K562 (cell line): ENCODE measurements at regions not wholly inside any gene's neighbourhood (a gene's known extent, or its start where the extent isn't known, plus 50 kb on each side); places are given as distances from the start of the nearest gene placed in this dataset.

Experiments used
- ATAC-seq: fragments of 200-7000 bp; cut with Tn5 transposase; 3 replicates; pipeline ENCODE4 v1.9.1; 2020; ENCODE audit warnings: moderate library complexity
- BruUV-seq: library from RNA; stranded (reverse); fragments of 400-500 nt; replicated peaks from 2 replicates; lab custom pipeline; 2021; lab: Mats Ljungman, UMichigan
- CTCF ChIA-PET: fragments of 300-600 bp; formaldehyde crosslinking; extraction: SDS; loops from one replicate; lab custom pipeline; 2021; ENCODE audit warnings: low intra/inter-chr PET ratio; lab: Yijun Ruan, JAX
- POLR2A ChIA-PET: fragments of 300-600, 350-650 bp; sonication (Branson Sonifier 250); formaldehyde crosslinking; extraction: SDS; loops from one replicate; lab custom pipeline; 2021; ENCODE audit warnings: antibody characterized with exemption, inconsistent platforms; lab: Yijun Ruan, JAX
- DNase-seq, 4 experiments: peaks; one replicate each; pipeline versions ENCODE4 v3.0.0 to v3.0.0-alpha.2; 2011 to 2018; ENCODE audit warnings: low spot score in 3 of 4, mixed read lengths in 3 of 4; ENCODE audit errors: extremely low read depth in 1 of 4
- FAIRE-seq: peaks from 2 replicates; lab custom pipeline; 2011; peaks lifted over from hg19 to GRCh38; lab: Jason Lieb, UNC
- H2AFZ ChIP-seq: 2 replicates; pipeline ENCODE4 v1.6.0; 2011; ENCODE audit warnings: low read depth, low read length, control low read depth, inconsistent platforms
- H3K27ac ChIP-seq: fragments of 200-600 bp; 3 replicates; pipeline ENCODE4 v1.8.0; 2011; ENCODE audit warnings: low read depth, mild to moderate bottlenecking, control low read depth, inconsistent platforms, low read length, moderate library complexity, mixed read lengths; ENCODE audit errors: extremely low read depth
- H3K27me3 ChIP-seq, 2 experiments: fragments of 300-600 bp in 1 of 2; 2 replicates in 1 of 2; 3 replicates in 1 of 2; pipeline versions ENCODE4 v1.6.0 to v1.8.0; 2011; ENCODE audit warnings: inconsistent platforms in 2 of 2, low read length in 2 of 2, mild to moderate bottlenecking in 1 of 2, mixed read lengths in 1 of 2, moderate library complexity in 1 of 2; ENCODE audit not compliant: control insufficient read depth in 2 of 2, insufficient read depth in 2 of 2
- H3K36me3 ChIP-seq: fragments of 300-600 bp; 3 replicates; pipeline ENCODE4 v1.8.0; 2011; ENCODE audit warnings: mild to moderate bottlenecking, low read length, inconsistent platforms; ENCODE audit not compliant: control insufficient read depth, insufficient read depth
- H3K4me1 ChIP-seq, 2 experiments: fragments of 200-600 bp in 1 of 2; replicated peaks in 1 of 2; 2 replicates in 1 of 2; 3 replicates in 1 of 2; pipeline versions ENCODE4 v1.5.1 to v1.8.0; 2011; ENCODE audit warnings: inconsistent platforms in 2 of 2, low read length in 2 of 2, mild to moderate bottlenecking in 1 of 2, mixed read lengths in 1 of 2, moderate library complexity in 1 of 2; ENCODE audit not compliant: control insufficient read depth in 2 of 2, insufficient read depth in 2 of 2
- H3K4me2 ChIP-seq: 2 replicates; pipeline ENCODE4 v1.6.1; 2011; ENCODE audit warnings: low read length, control low read depth, inconsistent platforms, mixed read lengths; ENCODE audit not compliant: insufficient read depth
- H3K4me3 ChIP-seq: fragments of 200-600 bp; sonication (generic), shearing (Covaris generic); 2 replicates; pipeline ENCODE4 v1.5.1; 2016; ENCODE audit warnings: control low read depth, inconsistent platforms
- H3K79me2 ChIP-seq: fragments of 200-600 bp; 3 replicates; pipeline ENCODE4 v1.8.0; 2011; ENCODE audit warnings: low read length, inconsistent platforms; ENCODE audit not compliant: control insufficient read depth, insufficient read depth
- H3K9ac ChIP-seq, 2 experiments: 2 replicates each; pipeline versions ENCODE4 v1.6.0 to v1.6.1; 2011; ENCODE audit warnings: low read depth in 2 of 2, low read length in 2 of 2, control low read depth in 1 of 2, inconsistent platforms in 1 of 2, mild to moderate bottlenecking in 1 of 2, mixed read lengths in 1 of 2; ENCODE audit not compliant: insufficient read depth in 1 of 2
- H3K9me1 ChIP-seq: one replicate; pipeline ENCODE4 v1.6.0; 2011; ENCODE audit warnings: inconsistent platforms, mild to moderate bottlenecking, low read length, moderate library complexity; ENCODE audit not compliant: control insufficient read depth, insufficient read depth
- H3K9me3 ChIP-seq: replicated peaks from 2 replicates; pipeline ENCODE4 v1.5.1; 2011; ENCODE audit warnings: low read depth, low read length, inconsistent platforms; ENCODE audit not compliant: control insufficient read depth, insufficient read depth
- H4K20me1 ChIP-seq: replicated peaks from 2 replicates; pipeline ENCODE4 v1.6.1; 2011; ENCODE audit warnings: low read length, inconsistent platforms, mixed read lengths; ENCODE audit not compliant: control insufficient read depth, insufficient read depth
- BRD4 ChIP-seq: fragments of 200-600 bp; sonication (generic); IDR thresholded peaks from 2 replicates; pipeline ENCODE4 v1.6.1; 2017; ENCODE audit warnings: inconsistent platforms
- ESRRB ChIP-seq: fragments of 250-450 bp; sonication (Bioruptor Pico); IDR thresholded peaks from 2 replicates; pipeline ENCODE4 v1.5.0; 2020; ENCODE audit warnings: mild to moderate bottlenecking, moderate library complexity, borderline replicate concordance
- FIP1L1 ChIP-seq: fragments of 200-400 bp; formaldehyde crosslinking; IDR thresholded peaks from 2 replicates; pipeline ENCODE4 v1.6.1; 2018; ENCODE audit warnings: mild to moderate bottlenecking, low read depth, low read length; ENCODE audit not compliant: poor library complexity, severe bottlenecking
- FOXA3 ChIP-seq, 2 experiments: fragments of 450-650 bp in 1 of 2; sonication (generic) in 1 of 2; formaldehyde crosslinking; IDR thresholded peaks in 1 of 2; conservative IDR thresholded peaks in 1 of 2; 2 replicates each; pipeline versions ENCODE4 v1.4.0 to v1.8.0; 2020 to 2022; ENCODE audit warnings: mild to moderate bottlenecking in 2 of 2, missing genetic modification reagents in 1 of 2
- MAFF ChIP-seq: IDR thresholded peaks from 2 replicates; pipeline ENCODE4 v1.6.1; 2012; ENCODE audit warnings: low read length, improper control_type of control experiment
- NR2C1 ChIP-seq, 2 experiments: fragments of 450-650 bp; IDR thresholded peaks; 2 replicates each; pipeline ENCODE4 v1.6.1; 2017; ENCODE audit warnings: mild to moderate bottlenecking in 2 of 2, antibody characterized with exemption in 1 of 2, inconsistent platforms in 1 of 2, missing compliant biosample characterization in 1 of 2, missing genetic modification characterization in 1 of 2
- SAFB ChIP-seq: fragments of 200-400 bp; formaldehyde crosslinking; IDR thresholded peaks from 2 replicates; pipeline ENCODE4 v1.6.1; 2017; ENCODE audit warnings: low read depth, low read length, borderline replicate concordance
- SETDB1 ChIP-seq: IDR thresholded peaks from one replicate; pipeline ENCODE4 v1.6.1; 2012; ENCODE audit warnings: low read length, control low read depth, inconsistent platforms
- ZNF239 ChIP-seq: fragments of 250-450 bp; sonication (Bioruptor Pico); IDR thresholded peaks from 2 replicates; pipeline ENCODE4 v1.4.0; 2020; ENCODE audit warnings: mild to moderate bottlenecking
- ZNF384 ChIP-seq: IDR thresholded peaks from 2 replicates; pipeline ENCODE4 v1.6.1; 2012; ENCODE audit warnings: low read depth, low read length, improper control_type of control experiment
- ZNF77 ChIP-seq: fragments of 250-450 bp; sonication (Bioruptor Pico); IDR thresholded peaks from 2 replicates; pipeline ENCODE4 v1.5.0; 2020
- WGBS: fragments of 100-300 bp; shearing (Covaris generic); methylation state at CpG from one replicate; pipeline ENCODE4 v1.1.6; 2016; ENCODE audit warnings: low coverage, mixed read lengths; ENCODE audit not compliant: insufficient coverage; ENCODE audit errors: missing lambda C conversion rate; 5-methylcytosine and 5-hydroxymethylcytosine counted together
- in situ Hi-C: fragments of 300-500 bp; cut with MboI; formaldehyde crosslinking; loops from 4 replicates; pipeline ENCODE4 v1.15.0; 2018; ENCODE audit warnings: inconsistent platforms, mixed read lengths
- intact Hi-C: fragments of 100-400 bp; cut with micrococcal nuclease; formaldehyde crosslinking; loops from 2 replicates; pipeline ENCODE4 v1.14.2; 2022
- TF ChIP-seq, protein P1 (sequence below): fragments of 250-450 bp; sonication (Bioruptor Pico); IDR thresholded peaks from 2 replicates; pipeline ENCODE4 v1.5.0; 2020; ENCODE audit warnings: mild to moderate bottlenecking

DNA sequence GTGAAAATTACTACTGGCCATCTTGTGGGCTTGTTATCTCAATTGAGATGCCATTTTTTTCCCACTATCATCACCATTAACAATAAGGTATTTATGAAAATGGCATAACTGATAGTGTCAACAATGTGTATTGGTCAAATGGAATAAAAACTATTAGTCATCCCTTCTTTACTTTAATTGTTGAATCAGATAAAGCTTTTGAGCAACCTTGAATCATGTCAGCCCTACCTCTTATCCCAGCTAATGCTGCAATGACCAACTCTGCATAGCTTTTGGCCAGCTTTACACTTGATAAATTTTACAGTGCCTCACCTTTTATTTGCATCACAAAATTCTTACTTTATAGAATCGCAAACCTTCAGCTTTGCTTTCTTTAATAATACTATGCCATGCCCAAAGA is 784.0 kb upstream of the PRR20A start:
- TF ChIP-seq ZNF239 (CRISPR knock-in tag) (no peak), ZNF384 (no peak), SAFB (no peak), BRD4 (no peak), FIP1L1 (no peak), NR2C1 (IDR thresholded peaks at IDR 0.05) (no peak), NR2C1 (tag; IDR thresholded peaks at IDR 0.05) (no peak), ESRRB (no peak), SETDB1 (no peak), ZNF77 (CRISPR knock-in tag) (no peak), MAFF (no peak), FOXA3 (CRISPR knock-in tag; conservative IDR thresholded peaks at IDR 0.05 in 1 of 2, IDR thresholded peaks at IDR 0.05 in 1 of 2) (no peak)
- TF ChIP-seq, protein P1, sequence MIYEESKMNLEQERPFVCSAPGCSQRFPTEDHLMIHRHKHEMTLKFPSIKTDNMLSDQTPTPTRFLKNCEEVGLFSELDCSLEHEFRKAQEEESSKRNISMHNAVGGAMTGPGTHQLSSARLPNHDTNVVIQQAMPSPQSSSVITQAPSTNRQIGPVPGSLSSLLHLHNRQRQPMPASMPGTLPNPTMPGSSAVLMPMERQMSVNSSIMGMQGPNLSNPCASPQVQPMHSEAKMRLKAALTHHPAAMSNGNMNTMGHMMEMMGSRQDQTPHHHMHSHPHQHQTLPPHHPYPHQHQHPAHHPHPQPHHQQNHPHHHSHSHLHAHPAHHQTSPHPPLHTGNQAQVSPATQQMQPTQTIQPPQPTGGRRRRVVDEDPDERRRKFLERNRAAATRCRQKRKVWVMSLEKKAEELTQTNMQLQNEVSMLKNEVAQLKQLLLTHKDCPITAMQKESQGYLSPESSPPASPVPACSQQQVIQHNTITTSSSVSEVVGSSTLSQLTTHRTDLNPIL: no peak
- no CpG with 5 or more reads among the region's 1 CpG for WGBS
- ATAC-seq: no peak
- no TSS peak for BruUV-seq
- H3K79me2 ChIP-seq: no peaks in the 10 kb centered on the region
- intact Hi-C loops (no loop called here), in situ Hi-C loops (no loop called here)
- H3K36me3 ChIP-seq: no peaks in the 10 kb centered on the region
- no peaks in the 10 kb centered on the region for H4K20me1 ChIP-seq
- no peak overlapping the region for H3K4me2 ChIP-seq
- H3K4me1 ChIP-seq: no peaks in the 10 kb centered on the region
- no peaks in the 10 kb centered on the region for H3K27me3 ChIP-seq
- H3K4me3 ChIP-seq: no peak overlapping the region
- H3K9me1 ChIP-seq: no peaks in the 10 kb centered on the region
- no peak overlapping the region for H2AFZ ChIP-seq
- H3K27ac ChIP-seq: no peak overlapping the region
- H3K9me3 ChIP-seq: no peaks in the 10 kb centered on the region
- FAIRE-seq: no peak
- H3K9ac ChIP-seq: no peak overlapping the region
- DNase-seq: no peak
- ChIA-PET POLR2A (no interaction called here), CTCF (no interaction called here)
